ENCODE measurements at regions not wholly inside any gene's neighbourhood (a gene's known extent, or its start where the extent isn't known, plus 50 kb on each side); places are given as distances from the start of the nearest gene placed in this dataset.

- in situ Hi-C loops (cut with MboI; ENCODE audit: low sequenced_read_pairs in 4 of 4): no loop called here
- TF ChIP-seq POLR2A (IDR thresholded peaks at IDR 0.05): no peak
- TF ChIP-seq CTCF (IDR thresholded peaks at IDR 0.05 in 4 of 5, conservative IDR thresholded peaks at IDR 0.05 in 1 of 5): no peak
- DNase-seq (no peak), ATAC-seq (no peak)
- H3K9me3 ChIP-seq: no peaks in the 10 kb centered on the region
- intact Hi-C loops (cut with DNase I; ENCODE audit: low total_unique reads): no loop called here
- no peaks in the 10 kb centered on the region for H3K4me1 ChIP-seq
- H3K27ac ChIP-seq: no peak overlapping the region
- H3K27me3 ChIP-seq: no peaks in the 10 kb centered on the region
- no peak overlapping the region for H3K4me3 ChIP-seq
- H3K36me3 ChIP-seq: no peaks in the 10 kb centered on the region
Observed at GRCh38 chr11:80669620-80670019, 1228.8 kb upstream of the TENM4 start.

GRCh38 chr11:80668039-80668438 is 1227.2 kb upstream of the TENM4 start:
- in situ Hi-C loops (cut with MboI; ENCODE audit: low sequenced_read_pairs in 4 of 4): no loop called here
- intact Hi-C loops (cut with DNase I; ENCODE audit: low total_unique reads): no loop called here
- Histone ChIP-seq H3K27ac (no peak overlapping the region), H3K36me3 (no peaks in the 10 kb centered on the region), H3K4me3 (no peak overlapping the region), H3K27me3 (no peaks in the 10 kb centered on the region), H3K4me1 (no peaks in the 10 kb centered on the region), H3K9me3 (no peaks in the 10 kb centered on the region)
- TF ChIP-seq POLR2A (IDR thresholded peaks at IDR 0.05) (no peak), CTCF (IDR thresholded peaks at IDR 0.05 in 4 of 5, conservative IDR thresholded peaks at IDR 0.05 in 1 of 5) (no peak)
- DNase-seq: no peak
- no peak for ATAC-seq

DNA sequence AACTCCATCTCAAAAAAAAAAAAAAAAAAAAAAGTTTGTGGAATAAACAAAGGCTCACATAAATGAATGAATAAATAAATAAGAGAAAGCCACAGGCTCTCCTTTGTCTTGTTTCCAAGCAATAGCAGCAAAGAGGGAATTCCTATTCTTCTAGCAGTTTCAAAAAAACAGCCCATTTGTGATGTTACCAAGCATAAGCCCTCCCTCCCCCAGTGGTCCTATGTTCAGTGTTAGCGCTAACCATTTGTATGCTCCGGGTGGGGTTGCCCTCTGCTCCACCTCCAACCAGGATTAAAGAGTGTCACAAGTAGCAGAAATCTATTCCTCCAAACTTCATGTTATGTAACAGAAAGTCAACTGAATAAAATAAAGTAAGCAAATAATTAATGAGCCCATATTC is 1215.0 kb upstream of the TENM4 start:
- in situ Hi-C loops (cut with MboI; ENCODE audit: low sequenced_read_pairs in 4 of 4) (no loop called here), intact Hi-C loops (cut with DNase I; ENCODE audit: low total_unique reads) (no loop called here)
- Histone ChIP-seq H3K36me3 (no peaks in the 10 kb centered on the region), H3K4me3 (no peak overlapping the region), H3K9me3 (no peaks in the 10 kb centered on the region), H3K27ac (no peak overlapping the region), H3K27me3 (no peaks in the 10 kb centered on the region), H3K4me1 (no peaks in the 10 kb centered on the region)
- ATAC-seq (no peak), DNase-seq (no peak)
- TF ChIP-seq CTCF (IDR thresholded peaks at IDR 0.05 in 4 of 5, conservative IDR thresholded peaks at IDR 0.05 in 1 of 5): no peak
- no peak for TF ChIP-seq POLR2A (IDR thresholded peaks at IDR 0.05)

- TF ChIP-seq POLR2A (IDR thresholded peaks at IDR 0.05) (no peak), CTCF (IDR thresholded peaks at IDR 0.05 in 4 of 5, conservative IDR thresholded peaks at IDR 0.05 in 1 of 5) (no peak)
- intact Hi-C loops (cut with DNase I; ENCODE audit: low total_unique reads): no loop called here
- Histone ChIP-seq H3K27me3 (no peaks in the 10 kb centered on the region), H3K9me3 (no peaks in the 10 kb centered on the region), H3K4me1 (no peaks in the 10 kb centered on the region), H3K4me3 (no peak overlapping the region), H3K27ac (no peak overlapping the region), H3K36me3 (no peaks in the 10 kb centered on the region)
- DNase-seq (no peak), ATAC-seq (no peak)
- in situ Hi-C loops (cut with MboI; ENCODE audit: low sequenced_read_pairs in 4 of 4): no loop called here
Observed at GRCh38 chr11:80650966-80651365, 1210.1 kb upstream of the TENM4 start.

DNA sequence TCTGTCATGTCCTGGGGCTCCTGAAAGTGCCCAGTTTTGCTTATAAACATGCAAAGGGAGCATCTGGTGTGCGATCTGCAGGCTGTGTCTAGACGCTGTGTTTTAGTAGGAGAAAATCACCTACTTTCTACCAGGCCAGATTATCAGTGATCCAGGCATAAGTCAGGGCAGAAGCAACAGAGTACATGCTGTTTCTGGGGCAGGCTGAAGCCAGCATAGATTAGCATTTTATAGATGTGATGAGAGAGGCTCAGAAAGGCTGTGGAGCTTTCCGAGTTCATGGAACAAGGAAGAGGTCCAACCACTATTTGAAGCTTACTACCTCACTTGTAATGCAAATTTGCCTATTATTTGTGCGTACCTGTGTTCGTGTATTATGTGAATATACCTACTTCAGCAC is 1208.4 kb upstream of the TENM4 start:
- Histone ChIP-seq H3K9me3 (no peaks in the 10 kb centered on the region), H3K27ac (no peak overlapping the region), H3K36me3 (no peaks in the 10 kb centered on the region), H3K4me1 (no peaks in the 10 kb centered on the region), H3K27me3 (no peaks in the 10 kb centered on the region), H3K4me3 (no peak overlapping the region)
- intact Hi-C loops (cut with DNase I; ENCODE audit: low total_unique reads): no loop called here
- ATAC-seq: no peak
- no peak for DNase-seq
- in situ Hi-C loops (cut with MboI; ENCODE audit: low sequenced_read_pairs in 4 of 4): no loop called here
- TF ChIP-seq POLR2A (IDR thresholded peaks at IDR 0.05): no peak
- no peak for TF ChIP-seq CTCF (IDR thresholded peaks at IDR 0.05 in 4 of 5, conservative IDR thresholded peaks at IDR 0.05 in 1 of 5)

Data from gastrocnemius medialis (tissue), 4 donors.